ENCODE measurements at regions not wholly inside any gene's neighbourhood (a gene's known extent, or its start where the extent isn't known, plus 50 kb on each side); places are given as distances from the start of the nearest gene placed in this dataset.

- BruUV-seq (replicated peaks) = no TSS peak
- Histone ChIP-seq H3K36me3 (ENCODE audit: control insufficient read depth in 2 of 2, insufficient read depth in 2 of 2, low read length in 1 of 2) (no peaks in the 10 kb centered on the region), H3K4me1 (ENCODE audit: control insufficient read depth, insufficient read depth, low read length) (no peaks in the 10 kb centered on the region), H3K27me3 (replicated peaks in 1 of 2; ENCODE audit: control insufficient read depth in 2 of 2, insufficient read depth in 2 of 2, low read length in 1 of 2) (no peaks in the 10 kb centered on the region), H4K20me1 (ENCODE audit: control insufficient read depth, insufficient read depth) (no peaks in the 10 kb centered on the region), H3K9ac (ENCODE audit: control insufficient read depth, insufficient read depth, low read length) (no peak overlapping the region), H3K4me3 (no peak overlapping the region), H3K79me2 (ENCODE audit: control insufficient read depth, insufficient read depth, low read length) (no peaks in the 10 kb centered on the region), H3K4me2 (ENCODE audit: control insufficient read depth, insufficient read depth) (no peak overlapping the region), H3K9me3 (replicated peaks; ENCODE audit: control insufficient read depth, insufficient read depth, low read length) (no peaks in the 10 kb centered on the region), H3K27ac (ENCODE audit: control insufficient read depth, insufficient read depth) (no peak overlapping the region), H2AFZ (ENCODE audit: control insufficient read depth, low read depth, low read length) (no peak overlapping the region)
- POLR2A ChIA-PET = interaction anchor here (0.6 kb wide), 1 partner anchor 745 kb away, joined by 3 read pairs; no protein-coding TSS in a partner anchor
- RAD21 ChIA-PET (ENCODE audit: unreplicated experiment) = no interaction called here
- in situ Hi-C loops (cut with MboI) = no loop called here
- ATAC-seq (no peak), DNase-seq (ENCODE audit: low read depth, low spot score) (no peak), FAIRE-seq (no peak)
- SMC1A ChIA-PET (ENCODE audit: uncharacterized antibody, unreplicated experiment) = interaction anchor here (1.6 to 2.2 kb wide), 2 partner anchors 9 to 10 kb away, joined by 5 to 6 read pairs; no protein-coding TSS in a partner anchor
- 0% methylated on average over 1 of the region's 1 CpG for WGBS (ENCODE audit: insufficient coverage, insufficient replicate concordance, low lambda C conversion rate, missing lambda C conversion rate)
- CTCF ChIA-PET = interaction anchor here (0.7 to 1.3 kb wide), 2 partner anchors 23 to 50 kb away, joined by 3 read pairs; no protein-coding TSS in a partner anchor
- intact Hi-C loops (cut with micrococcal nuclease; ENCODE audit: unreplicated experiment) = no loop called here
- TF ChIP-seq KDM1A (IDR thresholded peaks at IDR 0.05; ENCODE audit: borderline replicate concordance) (no peak), PKNOX1 (IDR thresholded peaks at IDR 0.05) (no peak), EP300 (IDR thresholded peaks at IDR 0.05; ENCODE audit: borderline replicate concordance in 1 of 2, control insufficient read depth in 1 of 2, low read depth in 2 of 2, low read length in 2 of 2) (no peak), RAD21 (IDR thresholded peaks at IDR 0.05; ENCODE audit: insufficient read depth, low read depth, low read length) (no peak), RELA (IDR thresholded peaks at IDR 0.05; ENCODE audit: borderline replicate concordance, partially characterized antibody) (no peak), CHD1 (IDR thresholded peaks at IDR 0.05; ENCODE audit: low read depth, low read length) (no peak)
- TF ChIP-seq, protein P1, sequence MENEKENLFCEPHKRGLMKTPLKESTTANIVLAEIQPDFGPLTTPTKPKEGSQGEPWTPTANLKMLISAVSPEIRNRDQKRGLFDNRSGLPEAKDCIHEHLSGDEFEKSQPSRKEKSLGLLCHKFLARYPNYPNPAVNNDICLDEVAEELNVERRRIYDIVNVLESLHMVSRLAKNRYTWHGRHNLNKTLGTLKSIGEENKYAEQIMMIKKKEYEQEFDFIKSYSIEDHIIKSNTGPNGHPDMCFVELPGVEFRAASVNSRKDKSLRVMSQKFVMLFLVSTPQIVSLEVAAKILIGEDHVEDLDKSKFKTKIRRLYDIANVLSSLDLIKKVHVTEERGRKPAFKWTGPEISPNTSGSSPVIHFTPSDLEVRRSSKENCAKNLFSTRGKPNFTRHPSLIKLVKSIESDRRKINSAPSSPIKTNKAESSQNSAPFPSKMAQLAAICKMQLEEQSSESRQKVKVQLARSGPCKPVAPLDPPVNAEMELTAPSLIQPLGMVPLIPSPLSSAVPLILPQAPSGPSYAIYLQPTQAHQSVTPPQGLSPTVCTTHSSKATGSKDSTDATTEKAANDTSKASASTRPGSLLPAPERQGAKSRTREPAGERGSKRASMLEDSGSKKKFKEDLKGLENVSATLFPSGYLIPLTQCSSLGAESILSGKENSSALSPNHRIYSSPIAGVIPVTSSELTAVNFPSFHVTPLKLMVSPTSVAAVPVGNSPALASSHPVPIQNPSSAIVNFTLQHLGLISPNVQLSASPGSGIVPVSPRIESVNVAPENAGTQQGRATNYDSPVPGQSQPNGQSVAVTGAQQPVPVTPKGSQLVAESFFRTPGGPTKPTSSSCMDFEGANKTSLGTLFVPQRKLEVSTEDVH (IDR thresholded peaks at IDR 0.05; ENCODE audit: low read depth, partially characterized antibody) = no peak
Observed at GRCh38 chr1:170840371-170840770, 95.0 kb upstream of the MROH9 start.
